GM21526 (cell line): ENCODE measurements at regions not wholly inside any gene's neighbourhood (a gene's known extent, or its start where the extent isn't known, plus 50 kb on each side); places are given as distances from the start of the nearest gene placed in this dataset.
"Not testable (repeated sequence)": the region's sequence is repeated elsewhere in the genome, so short reads cannot be mapped to it uniquely, and the experiment has no call there.

Experiments used
- ATAC-seq: cut with Tn5 transposase; IDR thresholded peaks from one replicate; pipeline ENCODE4 v1.9.1; 2021; ENCODE audit warnings: moderate library complexity; ENCODE audit not compliant: unreplicated experiment, low FRiP score

DNA sequence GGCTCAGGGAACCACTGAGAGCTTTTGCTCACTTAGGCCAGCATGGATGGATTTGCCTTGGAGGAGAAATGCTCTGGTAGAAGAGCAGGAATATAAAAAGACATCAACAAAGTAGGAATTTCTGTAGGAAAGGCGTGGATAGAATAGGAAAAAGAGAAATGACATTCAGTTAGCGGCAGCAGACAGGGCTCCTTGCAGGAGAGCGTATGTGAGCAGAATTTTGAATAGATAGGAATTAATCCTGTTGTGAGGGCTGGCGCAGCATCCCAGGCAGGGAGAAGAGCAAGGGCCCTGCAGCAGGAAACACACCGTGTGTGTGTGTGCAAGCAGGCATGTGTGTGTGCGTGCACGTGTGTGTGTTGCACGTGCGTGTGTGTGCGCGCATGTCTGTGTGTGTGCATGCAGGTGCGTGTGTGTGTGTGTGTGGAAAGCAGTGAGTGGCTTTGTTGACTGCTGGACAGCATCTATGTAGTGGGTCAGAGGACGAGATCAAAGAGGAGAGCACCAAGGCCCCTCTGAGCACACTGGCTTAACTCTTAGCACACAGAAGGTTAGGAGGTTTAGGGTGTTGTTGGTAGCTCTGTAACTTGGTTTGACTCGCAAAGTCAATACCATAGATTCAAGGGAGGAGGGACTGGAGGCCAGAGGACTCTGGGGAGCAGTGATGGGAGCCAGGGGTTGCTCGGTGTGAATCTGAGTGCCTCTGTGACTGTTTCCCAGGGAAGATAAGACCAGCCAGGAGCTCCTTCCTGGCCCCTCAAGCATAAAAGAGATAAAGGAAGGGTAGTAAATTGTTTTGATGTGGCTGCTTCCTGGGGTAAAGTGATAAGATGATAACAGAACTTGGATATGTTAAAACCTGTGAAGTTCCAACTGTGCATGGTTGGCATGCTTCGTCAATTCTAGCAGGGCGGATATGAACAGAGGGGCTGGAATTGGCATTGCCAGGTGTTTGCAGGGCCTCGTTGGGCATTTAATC, 639.5 kb downstream of the NR2F2 start:
- ATAC-seq, result no peak

DNA sequence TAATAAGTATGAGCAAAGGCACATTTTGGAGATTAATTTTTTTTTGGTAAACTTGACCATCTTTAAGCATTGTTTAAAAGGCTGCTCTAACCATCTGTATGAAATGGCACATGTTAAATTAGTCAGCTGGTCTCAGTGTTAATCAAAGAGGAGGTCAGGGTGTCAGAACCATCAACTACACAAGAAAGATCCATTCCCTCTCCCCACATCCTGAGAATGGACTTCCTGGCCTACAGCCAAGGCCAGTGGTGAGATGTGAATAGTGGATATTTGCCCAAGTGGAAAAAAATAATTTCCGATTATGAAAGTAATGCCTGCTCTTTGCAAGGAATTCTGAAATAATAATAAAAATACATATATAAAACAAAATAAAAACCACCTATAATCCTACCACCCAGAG, 641.7 kb downstream of the NR2F2 start:
- ATAC-seq, result no peak

DNA sequence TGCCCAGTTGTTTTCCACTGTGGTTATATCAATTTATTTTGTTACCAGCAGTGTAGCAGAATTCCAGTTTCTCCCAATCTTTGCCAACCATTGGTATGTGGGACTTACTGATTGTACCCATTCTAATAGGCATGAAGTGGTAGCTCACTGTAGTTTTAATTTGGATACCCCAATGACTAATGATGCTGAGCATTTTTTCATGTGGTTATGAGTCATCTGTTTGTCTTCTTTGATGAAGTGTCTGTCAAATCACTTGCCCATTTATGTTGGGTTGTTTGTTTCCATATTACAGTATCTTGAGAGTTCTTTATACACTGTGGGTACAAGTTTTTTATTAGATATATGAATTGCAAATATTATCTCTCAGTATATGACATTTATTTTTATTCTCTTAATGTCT, 644.3 kb downstream of the NR2F2 start:
- no peak for ATAC-seq

DNA sequence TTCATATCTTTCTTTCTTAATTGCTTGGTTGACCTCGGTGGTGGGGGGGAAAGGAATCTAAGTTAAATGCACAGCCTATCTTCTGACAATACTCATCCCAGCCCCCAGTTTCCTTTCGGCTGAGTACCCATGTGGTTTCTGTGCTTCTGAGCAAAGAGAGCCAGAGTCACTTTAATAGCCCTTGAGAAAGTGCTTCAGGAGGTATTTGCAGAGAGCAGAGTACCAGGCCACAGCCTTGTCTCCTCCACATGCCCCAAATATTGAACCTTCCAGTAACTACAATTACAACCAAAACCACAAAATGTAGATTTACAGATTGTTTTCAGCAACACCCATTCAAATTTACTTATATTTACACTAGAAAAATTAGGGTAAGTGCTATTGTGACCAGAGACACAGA, 647.4 kb downstream of the NR2F2 start:
- ATAC-seq, result no peak

DNA sequence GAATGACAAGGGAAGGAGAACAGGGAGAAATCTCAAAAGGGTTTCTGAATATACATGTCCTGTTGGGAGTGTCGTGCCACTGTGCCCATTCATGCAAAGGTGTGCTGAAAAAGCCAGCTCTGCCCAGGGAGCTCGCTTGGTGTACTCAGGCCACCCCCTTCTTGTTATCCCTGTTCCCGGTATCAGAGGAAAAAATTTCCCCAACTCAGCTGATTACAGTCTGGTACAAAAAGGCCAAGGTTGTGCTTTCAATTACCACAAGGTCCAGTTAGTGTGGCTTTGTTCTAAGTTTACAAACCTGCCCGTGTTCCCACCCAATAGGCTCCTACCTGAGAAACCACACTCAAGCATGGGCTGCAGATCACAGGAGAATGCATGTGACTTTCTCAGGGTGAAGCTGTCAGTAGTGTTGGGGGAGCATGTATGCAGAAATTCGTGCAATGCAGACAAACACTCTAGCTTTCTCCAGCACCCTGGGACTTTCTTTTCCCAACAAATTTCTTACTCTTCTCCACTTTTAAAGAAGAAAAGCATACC, 648.5 kb downstream of the NR2F2 start:
- ATAC-seq, result no peak

DNA sequence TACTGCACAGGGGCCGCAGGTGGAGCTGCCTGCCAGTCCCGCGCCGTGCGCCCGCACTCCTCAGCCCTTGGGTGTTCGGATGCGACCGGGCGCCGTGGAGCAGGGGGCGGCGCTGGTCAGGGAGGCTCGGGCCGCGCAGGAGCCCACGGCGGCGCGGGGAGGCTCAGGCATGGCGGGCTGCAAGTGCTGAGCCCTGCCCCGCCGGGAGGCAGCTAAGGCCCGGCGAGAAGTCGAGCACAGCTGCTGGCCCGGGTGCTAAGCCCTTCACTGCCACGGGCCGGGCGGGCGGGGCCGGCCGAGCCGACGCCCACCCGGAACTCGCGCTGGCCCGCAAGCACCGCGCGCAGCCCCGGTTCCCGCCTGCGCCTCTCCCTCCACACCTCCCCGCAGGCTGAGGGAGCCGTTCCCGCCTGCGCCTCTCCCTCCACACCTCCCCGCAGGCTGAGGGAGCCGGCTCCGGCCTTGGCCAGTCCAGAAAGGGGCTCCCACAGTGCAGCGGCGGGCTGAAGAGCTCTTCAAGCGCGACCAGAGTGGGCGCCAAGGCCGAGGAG, 653.7 kb downstream of the NR2F2 start:
- ATAC-seq, result not testable (repeated sequence)

DNA sequence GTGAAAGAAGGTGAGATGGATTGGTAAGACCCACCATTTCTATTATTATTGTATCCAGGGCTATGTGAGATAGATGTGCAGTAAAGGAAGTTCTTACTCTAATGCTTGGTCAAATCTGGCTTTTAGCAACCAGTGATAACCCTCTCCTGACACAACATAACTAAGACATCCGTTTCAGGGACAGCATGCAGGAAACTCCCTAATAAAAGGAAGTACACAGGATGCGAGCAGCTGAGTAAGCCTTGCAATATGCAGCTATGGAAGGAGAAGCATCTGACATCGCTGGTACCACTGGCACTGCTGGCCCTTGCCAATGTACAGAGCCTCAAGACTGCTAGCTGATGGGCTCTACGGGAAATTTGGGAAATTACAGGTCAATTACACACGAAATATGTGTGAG, 662.3 kb downstream of the NR2F2 start:
- ATAC-seq, result no peak

DNA sequence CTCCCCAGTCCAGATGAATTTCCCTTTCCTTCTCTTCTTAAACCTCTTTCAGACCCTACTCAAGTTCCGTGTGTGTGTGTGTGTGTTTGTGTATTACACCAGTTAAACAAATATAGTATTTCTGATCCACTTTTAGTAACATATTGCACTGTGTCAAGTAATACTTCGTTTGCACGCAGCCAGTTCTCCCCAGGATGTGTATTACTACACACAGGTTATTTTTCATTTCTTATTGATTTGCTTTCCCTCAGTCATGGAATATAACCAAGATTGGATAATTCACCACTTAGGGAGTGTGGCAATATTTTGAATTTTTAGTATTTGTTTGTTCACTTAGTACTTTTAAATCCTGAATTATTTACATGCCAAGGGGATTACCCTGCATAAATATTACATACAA, 667.0 kb downstream of the NR2F2 start:
- no peak for ATAC-seq

DNA sequence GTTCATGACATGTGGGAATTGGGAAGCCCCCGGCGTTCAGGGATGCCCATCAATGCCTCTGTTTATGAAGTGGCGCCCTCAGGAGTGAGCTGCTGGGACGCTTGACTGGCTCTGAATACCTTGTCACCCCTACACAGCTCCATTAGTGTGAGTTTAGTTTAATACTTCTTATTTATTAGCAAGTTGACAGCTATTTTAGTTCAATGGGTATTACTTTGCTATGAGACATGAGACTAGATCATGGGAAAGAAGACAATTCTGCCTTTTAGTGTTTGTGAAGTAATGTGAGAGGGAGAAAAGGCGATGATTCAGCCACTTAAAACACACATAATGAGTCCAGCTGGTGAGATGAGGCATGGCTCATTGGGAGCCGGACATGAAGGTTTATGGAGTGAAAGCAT, 678.5 kb downstream of the NR2F2 start:
- no peak for ATAC-seq

DNA sequence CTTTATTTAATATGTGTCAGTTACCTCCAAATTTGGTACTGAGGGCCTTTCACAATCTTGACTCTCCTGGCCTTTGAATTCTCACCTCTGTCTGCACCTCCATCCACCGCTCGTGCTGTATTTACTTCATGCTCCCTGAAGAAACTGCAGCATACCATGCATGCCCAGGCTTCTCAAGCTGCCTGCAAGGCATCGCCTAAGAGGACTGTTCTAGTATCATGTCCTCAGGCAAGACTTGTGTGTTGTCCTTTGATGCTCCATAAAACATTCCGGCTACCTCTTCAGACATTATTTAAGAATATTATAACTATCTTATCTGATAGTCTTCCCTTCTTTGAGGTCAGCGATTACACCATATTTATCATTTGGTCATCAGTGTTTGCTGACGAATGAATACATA, 682.5 kb downstream of the NR2F2 start:
- ATAC-seq, result no peak

DNA sequence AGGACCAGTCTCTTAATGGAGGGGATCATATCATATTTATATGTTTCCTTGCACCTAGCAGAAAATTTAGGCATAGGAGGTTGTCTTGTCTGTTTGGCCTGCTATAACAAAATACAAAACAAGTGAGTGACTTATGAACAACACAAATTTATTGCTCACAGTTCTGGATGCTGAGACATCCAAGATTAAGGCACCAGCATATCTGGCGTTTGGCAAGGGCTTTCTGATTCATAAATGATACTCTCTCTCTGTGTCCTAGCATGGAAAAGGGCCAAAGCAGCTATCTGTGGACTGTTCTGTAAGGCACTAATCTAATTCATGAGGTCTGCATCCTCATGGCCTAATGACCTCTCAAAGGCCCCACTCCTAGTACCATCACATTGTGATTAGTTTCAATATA, 683.0 kb downstream of the NR2F2 start:
- no peak for ATAC-seq

DNA sequence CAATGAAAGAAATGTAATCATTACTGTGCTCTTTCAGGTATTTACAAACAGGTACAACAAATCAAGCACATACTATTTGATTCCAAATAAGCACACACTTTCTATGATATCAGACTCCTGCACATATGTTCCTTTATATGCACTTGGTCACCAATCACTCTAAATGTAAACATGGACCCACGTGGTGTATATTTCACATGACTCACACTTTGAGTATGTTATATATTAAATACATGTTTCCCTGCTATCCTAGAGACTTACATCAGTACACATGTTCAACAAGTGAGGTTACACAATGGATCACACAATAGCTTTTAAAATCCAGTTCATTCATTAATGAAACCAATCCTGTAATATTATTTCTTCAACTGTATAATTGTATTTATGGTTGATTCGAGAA, 683.5 kb downstream of the NR2F2 start:
- ATAC-seq, result no peak

DNA sequence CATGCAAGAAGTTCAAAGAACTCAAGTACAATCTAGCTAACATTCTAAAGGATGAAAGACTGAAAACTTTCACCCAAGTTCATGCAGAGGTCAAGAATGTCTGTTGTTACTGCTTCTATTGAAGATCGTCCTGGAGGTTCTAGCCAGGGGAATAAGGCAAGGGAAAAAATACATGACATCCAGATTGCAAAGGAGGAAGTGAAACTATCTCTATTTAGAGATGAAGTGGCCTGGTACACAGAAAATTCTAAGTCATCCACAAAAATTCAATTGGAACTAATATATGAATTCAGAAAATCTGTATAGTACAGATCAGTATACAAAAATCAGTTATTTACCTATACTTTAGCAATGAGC, 693.0 kb downstream of the NR2F2 start:
- ATAC-seq, result no peak

DNA sequence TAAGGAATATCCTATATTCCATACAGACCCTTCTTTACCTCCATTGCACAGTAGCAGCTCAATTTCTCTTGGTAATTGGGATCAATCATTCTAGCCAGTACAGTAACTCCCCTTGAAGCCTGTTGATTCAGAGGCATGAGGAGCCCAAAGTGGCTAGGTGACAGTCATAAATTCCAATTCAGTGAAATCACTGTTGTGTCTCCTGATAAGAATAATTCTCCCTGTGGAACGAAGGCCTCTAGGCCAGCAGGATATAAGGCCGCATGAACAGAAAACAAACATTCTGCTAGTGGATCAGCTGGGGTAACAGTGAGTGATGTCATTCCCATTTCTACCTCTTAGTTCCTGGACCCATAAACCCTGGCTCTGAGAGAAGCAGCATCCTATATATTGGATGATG, 696.3 kb downstream of the NR2F2 start:
- ATAC-seq, result no peak

DNA sequence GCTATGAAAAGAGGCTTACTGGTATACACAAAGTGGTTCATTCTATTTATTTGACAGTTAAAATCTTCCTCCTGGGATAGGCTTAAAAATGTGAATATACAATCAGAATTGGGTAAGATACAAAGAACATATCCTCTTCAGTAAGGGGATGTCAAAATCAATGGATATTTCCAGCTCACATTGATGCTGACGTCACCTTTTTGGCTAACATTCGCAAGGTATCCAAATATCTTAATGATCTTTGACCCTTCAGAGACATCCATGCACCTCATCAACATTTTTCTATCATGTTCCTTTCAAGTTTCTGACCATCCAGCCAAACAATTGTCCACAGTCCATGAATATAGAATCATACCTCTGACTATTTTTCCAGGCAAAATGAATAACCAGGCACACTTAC, 697.3 kb downstream of the NR2F2 start:
- ATAC-seq, result no peak

DNA sequence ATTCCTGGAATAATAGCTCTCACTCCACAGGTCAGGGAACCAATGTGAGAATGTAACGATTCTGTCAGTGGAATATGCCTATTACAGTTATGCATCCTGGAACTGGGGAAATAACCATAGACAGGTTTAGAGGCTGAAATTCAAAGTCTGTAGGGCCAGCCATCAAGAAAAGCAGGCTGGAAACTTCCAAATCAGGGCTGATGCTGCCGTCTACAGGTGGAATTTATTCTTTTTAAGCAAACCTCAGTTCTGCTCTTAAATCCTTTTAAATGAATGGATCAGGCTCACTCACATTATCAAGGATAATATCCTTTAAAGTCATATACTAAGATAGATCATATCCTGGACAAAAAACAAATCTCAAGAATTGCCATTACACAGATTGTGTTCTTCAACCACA, 699.8 kb downstream of the NR2F2 start:
- no peak for ATAC-seq

DNA sequence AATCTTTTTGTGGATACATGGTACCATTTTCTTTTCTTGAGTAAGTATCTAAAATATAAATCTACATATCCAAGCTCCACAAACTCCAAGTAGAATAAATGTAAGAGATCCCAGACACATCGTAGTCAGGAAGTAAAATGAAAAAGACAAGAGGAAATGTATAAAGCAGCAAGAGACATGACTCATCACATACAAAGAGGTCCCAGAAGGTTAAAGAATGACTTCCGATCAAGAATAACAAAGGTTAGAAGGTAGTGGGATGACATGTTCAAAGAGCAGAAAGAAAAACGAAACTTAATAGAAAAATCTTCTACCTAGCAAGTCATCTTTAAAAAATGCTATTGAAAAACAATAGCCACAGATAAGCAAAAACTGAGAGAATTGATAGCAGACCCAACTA, 705.8 kb downstream of the NR2F2 start:
- ATAC-seq, result no peak

DNA sequence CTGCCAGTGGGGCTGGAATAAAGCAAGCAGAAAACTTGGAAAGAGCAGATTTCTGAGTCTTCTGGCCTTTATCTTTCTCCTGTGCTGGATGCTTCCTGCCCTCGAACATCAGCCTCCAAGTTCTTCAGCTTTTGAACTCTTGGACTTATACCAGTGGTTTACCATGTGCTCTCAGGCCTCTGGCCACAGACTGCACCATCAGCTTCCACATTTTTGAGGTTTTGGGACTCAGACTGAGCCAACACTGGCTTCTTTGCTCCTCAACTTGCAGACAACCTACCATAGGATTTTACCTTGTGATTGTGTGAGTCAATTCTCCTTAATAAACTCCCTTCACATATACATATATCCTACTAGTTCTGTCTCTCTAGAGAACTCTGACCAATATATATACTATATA, 706.6 kb downstream of the NR2F2 start:
- no peak for ATAC-seq

DNA sequence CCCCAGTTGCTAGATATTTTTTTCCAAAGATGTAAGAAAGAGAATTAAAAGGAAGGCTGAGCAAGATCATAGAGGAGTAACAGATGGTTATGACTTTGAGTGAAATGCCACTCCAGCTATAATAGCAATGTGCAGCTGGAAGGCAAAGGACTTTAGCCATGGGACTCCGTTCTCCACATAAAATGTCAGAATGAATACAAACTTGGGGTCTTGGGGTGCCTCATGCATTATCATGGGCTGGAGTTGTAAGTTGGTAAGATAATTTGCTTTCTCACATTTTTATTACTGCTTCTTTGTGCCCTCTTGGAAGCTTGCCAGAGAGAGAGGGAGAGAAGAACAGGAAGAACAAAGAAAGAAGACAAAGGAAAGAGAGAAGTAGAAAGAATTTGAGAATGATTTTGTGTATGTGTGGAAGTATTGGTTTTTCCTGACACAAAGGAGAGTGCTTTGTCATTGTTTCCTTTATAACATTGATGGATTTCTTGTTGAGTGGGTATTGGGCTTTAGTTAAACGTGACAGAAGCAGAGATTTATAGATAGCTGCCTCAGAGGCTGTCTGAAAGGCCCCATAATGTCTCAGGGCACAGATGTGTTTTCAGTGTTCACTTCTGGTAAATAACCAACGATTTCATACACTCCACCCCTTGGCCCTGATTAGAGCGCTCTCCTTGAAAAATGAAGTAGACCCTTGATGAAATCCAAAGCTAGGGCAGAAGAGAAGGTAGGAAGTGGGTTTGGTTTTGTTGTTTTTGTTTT, 715.3 kb downstream of the NR2F2 start:
- no peak for ATAC-seq

DNA sequence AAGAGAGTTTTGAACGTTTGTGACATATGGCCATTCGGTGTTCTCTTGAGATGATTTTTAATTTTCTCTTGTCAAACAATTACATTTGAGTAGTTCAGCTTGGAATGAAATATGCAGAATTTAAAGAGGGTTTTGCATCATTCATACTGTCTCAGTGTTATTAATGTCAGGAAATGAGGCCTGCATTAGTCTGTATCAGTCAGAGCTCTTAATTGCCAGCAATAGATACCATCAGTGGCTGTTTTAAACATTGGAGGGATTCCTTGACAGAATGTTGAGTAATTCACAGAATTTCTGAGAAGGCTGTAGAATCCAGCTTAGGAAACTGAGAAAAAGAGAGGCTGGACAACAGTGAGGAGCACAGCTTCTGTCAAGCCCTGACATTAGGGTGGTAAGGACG, 722.0 kb downstream of the NR2F2 start:
- ATAC-seq, result no peak

DNA sequence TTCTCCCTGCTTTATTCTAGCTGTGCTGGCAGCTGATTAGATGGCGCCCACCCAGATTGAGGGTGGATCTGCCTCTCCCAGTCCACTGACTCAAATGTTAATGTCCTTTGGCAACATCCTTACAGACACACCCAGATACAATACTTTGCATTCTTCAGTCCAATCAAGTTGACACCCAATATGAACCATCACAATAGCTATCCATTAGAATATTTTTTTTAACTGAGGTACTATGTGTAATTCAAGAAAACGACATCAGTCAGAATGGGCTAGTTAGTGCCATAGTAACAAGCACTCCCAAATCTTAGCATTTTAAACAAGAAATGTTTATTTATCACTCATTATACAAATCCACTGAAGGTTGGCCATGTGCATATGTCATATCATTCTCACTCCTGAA, 723.1 kb downstream of the NR2F2 start:
- no peak for ATAC-seq
